Neural cell (in vitro differentiated cells): ENCODE measurements at regions not wholly inside any gene's neighbourhood (a gene's known extent, or its start where the extent isn't known, plus 50 kb on each side); places are given as distances from the start of the nearest gene placed in this dataset.

Source experiments
- H2AFZ ChIP-seq: fragments of 200-600, 300-800 bp; sonication (generic), shearing (Covaris generic); 2 replicates; pipeline ENCODE4 v1.6.0; 2014; ENCODE audit warnings: low read depth, mild to moderate bottlenecking, antibody characterized with exemption, low read length, moderate library complexity
- H3F3A ChIP-seq: fragments of 200-600 bp; shearing (Covaris generic); 2 replicates; pipeline ENCODE4 v1.6.1; 2016; ENCODE audit warnings: mild to moderate bottlenecking, moderate library complexity, mixed read lengths, antibody characterized with exemption, low read length; ENCODE audit not compliant: insufficient read depth, poor library complexity, severe bottlenecking
- H3K27ac ChIP-seq: fragments of 200-600, 300-800 bp; sonication (generic), shearing (Covaris generic); 2 replicates; pipeline ENCODE4 v1.5.1; 2014; ENCODE audit warnings: mild to moderate bottlenecking, low read length, moderate library complexity
- H3K27me3 ChIP-seq: fragments of 300-800, 200-600 bp; sonication (generic), shearing (Covaris generic); 2 replicates; pipeline ENCODE4 v1.6.0; 2014; ENCODE audit warnings: mild to moderate bottlenecking, low read depth, low read length, moderate library complexity; ENCODE audit not compliant: insufficient read depth
- H3K36me3 ChIP-seq: fragments of 300-800, 200-600 bp; sonication (generic), shearing (Covaris generic); 2 replicates; pipeline ENCODE4 v1.5.1; 2014; ENCODE audit warnings: mild to moderate bottlenecking, antibody characterized with exemption, low read length, moderate library complexity; ENCODE audit not compliant: insufficient read depth
- H3K4me2 ChIP-seq: fragments of 300-800, 200-600 bp; sonication (generic), shearing (Covaris generic); 2 replicates; pipeline ENCODE4 v1.6.0; 2014; ENCODE audit warnings: mild to moderate bottlenecking, low read length
- H3K4me3 ChIP-seq: fragments of 300-800, 200-600 bp; sonication (generic), shearing (Covaris generic); 2 replicates; pipeline ENCODE4 v1.5.1; 2014; ENCODE audit warnings: mild to moderate bottlenecking, low read length, moderate library complexity
- H3K79me2 ChIP-seq: fragments of 200-600 bp; shearing (Covaris generic); replicated peaks from 2 replicates; pipeline ENCODE4 v1.6.0; 2014; ENCODE audit warnings: mild to moderate bottlenecking, low read length, moderate library complexity; ENCODE audit not compliant: insufficient read depth
- H3K9ac ChIP-seq: fragments of 300-800, 200-600 bp; sonication (generic), shearing (Covaris generic); 2 replicates; pipeline ENCODE4 v1.6.1; 2016; ENCODE audit warnings: mild to moderate bottlenecking, low read length, mixed read lengths
- H3K9me2 ChIP-seq: fragments of 200-600 bp; shearing (Covaris generic); 2 replicates; pipeline ENCODE4 v1.6.1; 2016; ENCODE audit warnings: mild to moderate bottlenecking, low read length, mixed read lengths; ENCODE audit not compliant: insufficient read depth
- H3K9me3 ChIP-seq: fragments of 200-600, 300-800 bp; sonication (generic), shearing (Covaris generic); 2 replicates; pipeline ENCODE4 v1.6.1; 2016; ENCODE audit warnings: mild to moderate bottlenecking, mixed run types, low read length, moderate library complexity, mixed read lengths
- H4K20me1 ChIP-seq: fragments of 200-600 bp; shearing (Covaris generic); 2 replicates; pipeline ENCODE4 v1.6.1; 2016; ENCODE audit warnings: mild to moderate bottlenecking, mixed run types; ENCODE audit not compliant: insufficient read depth
- EP300 ChIP-seq: fragments of 450-650 bp; conservative IDR thresholded peaks from 2 replicates; pipeline ENCODE4 v1.6.1; 2014; ENCODE audit warnings: antibody characterized with exemption, mild to moderate bottlenecking, moderate library complexity; ENCODE audit not compliant: poor library complexity, severe bottlenecking
- EZH2 ChIP-seq: fragments of 200-600, 300-800 bp; shearing (Covaris generic), sonication (generic); IDR thresholded peaks from 2 replicates; pipeline ENCODE4 v1.6.1; 2014; ENCODE audit warnings: antibody characterized with exemption, low read length, borderline replicate concordance, mild to moderate bottlenecking; ENCODE audit not compliant: insufficient read depth, poor library complexity, severe bottlenecking
- MXI1 ChIP-seq: fragments of 450-650 bp; conservative IDR thresholded peaks from 2 replicates; pipeline ENCODE4 v1.6.1; 2014; ENCODE audit warnings: antibody characterized with exemption, mild to moderate bottlenecking; ENCODE audit not compliant: poor library complexity, severe bottlenecking
- POLR2AphosphoS5 ChIP-seq: IDR thresholded peaks from 2 replicates; pipeline ENCODE4 v1.6.1; 2012
- RAD21 ChIP-seq: fragments of 450-650 bp; conservative IDR thresholded peaks from 2 replicates; pipeline ENCODE4 v1.6.1; 2014; ENCODE audit warnings: antibody characterized with exemption, mild to moderate bottlenecking, moderate library complexity
- SMC3 ChIP-seq: fragments of 450-650 bp; conservative IDR thresholded peaks from 2 replicates; pipeline ENCODE4 v1.6.1; 2014; ENCODE audit warnings: antibody characterized with exemption, mild to moderate bottlenecking, moderate library complexity; ENCODE audit not compliant: poor library complexity
- TAF1 ChIP-seq: IDR thresholded peaks from 2 replicates; pipeline ENCODE4 v1.6.1; 2012; ENCODE audit warnings: low read depth
- TF ChIP-seq, protein P1 (sequence below): IDR thresholded peaks from 2 replicates; pipeline ENCODE4 v1.6.1; 2012; ENCODE audit warnings: borderline replicate concordance
- TF ChIP-seq, protein P2 (sequence below): fragments of 450-650 bp; IDR thresholded peaks from 2 replicates; pipeline ENCODE4 v1.5.1; 2014; ENCODE audit warnings: antibody characterized with exemption, mild to moderate bottlenecking, moderate library complexity; ENCODE audit not compliant: poor library complexity, severe bottlenecking

GRCh38 chr5:120738568-120738967 is 274.5 kb downstream of the PRR16 start:
- H3F3A ChIP-seq = no peaks in the 10 kb centered on the region
- no peaks in the 10 kb centered on the region for H3K27me3 ChIP-seq
- TF ChIP-seq, protein P1, sequence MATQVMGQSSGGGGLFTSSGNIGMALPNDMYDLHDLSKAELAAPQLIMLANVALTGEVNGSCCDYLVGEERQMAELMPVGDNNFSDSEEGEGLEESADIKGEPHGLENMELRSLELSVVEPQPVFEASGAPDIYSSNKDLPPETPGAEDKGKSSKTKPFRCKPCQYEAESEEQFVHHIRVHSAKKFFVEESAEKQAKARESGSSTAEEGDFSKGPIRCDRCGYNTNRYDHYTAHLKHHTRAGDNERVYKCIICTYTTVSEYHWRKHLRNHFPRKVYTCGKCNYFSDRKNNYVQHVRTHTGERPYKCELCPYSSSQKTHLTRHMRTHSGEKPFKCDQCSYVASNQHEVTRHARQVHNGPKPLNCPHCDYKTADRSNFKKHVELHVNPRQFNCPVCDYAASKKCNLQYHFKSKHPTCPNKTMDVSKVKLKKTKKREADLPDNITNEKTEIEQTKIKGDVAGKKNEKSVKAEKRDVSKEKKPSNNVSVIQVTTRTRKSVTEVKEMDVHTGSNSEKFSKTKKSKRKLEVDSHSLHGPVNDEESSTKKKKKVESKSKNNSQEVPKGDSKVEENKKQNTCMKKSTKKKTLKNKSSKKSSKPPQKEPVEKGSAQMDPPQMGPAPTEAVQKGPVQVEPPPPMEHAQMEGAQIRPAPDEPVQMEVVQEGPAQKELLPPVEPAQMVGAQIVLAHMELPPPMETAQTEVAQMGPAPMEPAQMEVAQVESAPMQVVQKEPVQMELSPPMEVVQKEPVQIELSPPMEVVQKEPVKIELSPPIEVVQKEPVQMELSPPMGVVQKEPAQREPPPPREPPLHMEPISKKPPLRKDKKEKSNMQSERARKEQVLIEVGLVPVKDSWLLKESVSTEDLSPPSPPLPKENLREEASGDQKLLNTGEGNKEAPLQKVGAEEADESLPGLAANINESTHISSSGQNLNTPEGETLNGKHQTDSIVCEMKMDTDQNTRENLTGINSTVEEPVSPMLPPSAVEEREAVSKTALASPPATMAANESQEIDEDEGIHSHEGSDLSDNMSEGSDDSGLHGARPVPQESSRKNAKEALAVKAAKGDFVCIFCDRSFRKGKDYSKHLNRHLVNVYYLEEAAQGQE = peak; percentile 21
- TF ChIP-seq TAF1 (no peak), EP300 (peak; percentile 69), POLR2AphosphoS5 (peak; percentile 85)
- H3K9me2 ChIP-seq = no peaks in the 10 kb centered on the region
- no peak overlapping the region for H3K9ac ChIP-seq
- H3K4me3 ChIP-seq = peak overlapping the region; percentile 33
- peak overlapping the region; percentile 70 for H3K27ac ChIP-seq
- H3K4me2 ChIP-seq = peak overlapping the region; percentile 46
- no peaks in the 10 kb centered on the region for H3K36me3 ChIP-seq
- no peak overlapping the region for H2AFZ ChIP-seq
- no peaks in the 10 kb centered on the region for H3K9me3 ChIP-seq
- H3K79me2 ChIP-seq = no peaks in the 10 kb centered on the region
- H4K20me1 ChIP-seq = no peaks in the 10 kb centered on the region

DNA sequence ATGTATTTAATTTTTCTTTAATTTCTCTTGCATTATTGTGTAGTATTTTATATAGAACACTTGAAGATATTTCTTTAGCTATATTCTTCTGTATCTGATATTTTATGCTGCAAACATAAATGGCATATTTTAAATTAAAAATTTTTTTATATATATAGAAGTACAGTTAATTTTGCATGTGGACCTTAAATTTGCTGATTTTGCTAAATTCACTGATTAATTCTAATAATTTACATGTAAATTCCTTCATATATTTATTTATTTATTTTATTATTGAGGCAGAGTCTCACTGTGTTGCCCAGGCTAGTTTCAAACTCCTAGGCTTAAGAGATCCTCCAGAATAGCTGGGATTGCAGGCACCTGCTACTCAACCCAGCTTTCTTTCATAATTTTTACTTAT is 276.9 kb downstream of the PRR16 start:
- Histone ChIP-seq H3K27ac (no peak overlapping the region), H3K9me2 (no peaks in the 10 kb centered on the region), H3K9me3 (no peaks in the 10 kb centered on the region), H3K4me2 (no peak overlapping the region), H2AFZ (no peak overlapping the region), H3K9ac (no peak overlapping the region), H3K27me3 (no peaks in the 10 kb centered on the region), H3K79me2 (no peaks in the 10 kb centered on the region), H3K4me3 (no peak overlapping the region), H3K36me3 (no peaks in the 10 kb centered on the region), H4K20me1 (no peaks in the 10 kb centered on the region), H3F3A (no peaks in the 10 kb centered on the region)
- TF ChIP-seq MXI1 (no peak), RAD21 (no peak)

DNA sequence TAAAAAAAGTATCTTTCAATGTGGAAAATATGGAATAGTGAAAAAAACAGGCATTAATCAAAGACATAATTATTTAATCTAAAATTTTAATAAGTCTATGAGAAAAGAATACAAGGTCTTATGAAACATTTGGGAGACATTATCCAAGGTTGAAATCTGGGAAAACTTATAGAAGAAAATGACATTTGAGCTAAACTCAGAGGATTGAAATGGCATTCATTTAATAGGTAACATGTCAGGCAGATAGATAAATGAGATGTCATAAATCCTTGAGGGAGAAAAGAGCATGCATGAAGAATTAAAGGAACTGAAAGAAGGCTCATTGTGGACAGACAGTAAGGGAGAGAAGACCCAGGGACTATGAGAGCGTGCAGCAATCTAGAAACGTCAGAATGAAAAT is 284.4 kb downstream of the PRR16 start:
- Histone ChIP-seq H3K4me2 (no peak overlapping the region), H2AFZ (no peak overlapping the region), H3F3A (no peaks in the 10 kb centered on the region), H3K27ac (no peak overlapping the region), H4K20me1 (no peaks in the 10 kb centered on the region), H3K4me3 (no peak overlapping the region), H3K9ac (no peak overlapping the region), H3K9me3 (no peaks in the 10 kb centered on the region), H3K27me3 (no peaks in the 10 kb centered on the region), H3K79me2 (no peaks in the 10 kb centered on the region), H3K9me2 (no peaks in the 10 kb centered on the region), H3K36me3 (no peaks in the 10 kb centered on the region)
- peak; percentile 49 for TF ChIP-seq POLR2AphosphoS5
- no peak for TF ChIP-seq TAF1
- no peak for TF ChIP-seq SMC3
- TF ChIP-seq, protein P2, sequence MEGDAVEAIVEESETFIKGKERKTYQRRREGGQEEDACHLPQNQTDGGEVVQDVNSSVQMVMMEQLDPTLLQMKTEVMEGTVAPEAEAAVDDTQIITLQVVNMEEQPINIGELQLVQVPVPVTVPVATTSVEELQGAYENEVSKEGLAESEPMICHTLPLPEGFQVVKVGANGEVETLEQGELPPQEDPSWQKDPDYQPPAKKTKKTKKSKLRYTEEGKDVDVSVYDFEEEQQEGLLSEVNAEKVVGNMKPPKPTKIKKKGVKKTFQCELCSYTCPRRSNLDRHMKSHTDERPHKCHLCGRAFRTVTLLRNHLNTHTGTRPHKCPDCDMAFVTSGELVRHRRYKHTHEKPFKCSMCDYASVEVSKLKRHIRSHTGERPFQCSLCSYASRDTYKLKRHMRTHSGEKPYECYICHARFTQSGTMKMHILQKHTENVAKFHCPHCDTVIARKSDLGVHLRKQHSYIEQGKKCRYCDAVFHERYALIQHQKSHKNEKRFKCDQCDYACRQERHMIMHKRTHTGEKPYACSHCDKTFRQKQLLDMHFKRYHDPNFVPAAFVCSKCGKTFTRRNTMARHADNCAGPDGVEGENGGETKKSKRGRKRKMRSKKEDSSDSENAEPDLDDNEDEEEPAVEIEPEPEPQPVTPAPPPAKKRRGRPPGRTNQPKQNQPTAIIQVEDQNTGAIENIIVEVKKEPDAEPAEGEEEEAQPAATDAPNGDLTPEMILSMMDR = no peak
- TF ChIP-seq, protein P1 = peak; percentile 54
- peak; percentile 84 for TF ChIP-seq EP300
- no peak for TF ChIP-seq MXI1
- TF ChIP-seq EZH2 = no peak
- no peak for TF ChIP-seq RAD21
